SU-DHL-6 (cell line): ENCODE measurements at regions not wholly inside any gene's neighbourhood (a gene's known extent, or its start where the extent isn't known, plus 50 kb on each side); places are given as distances from the start of the nearest gene placed in this dataset.

Experiments
- H2AFZ ChIP-seq: fragments of 200-600 bp; sonication (generic); 2 replicates; pipeline ENCODE4 v1.6.1; 2014; ENCODE audit warnings: low read depth, mild to moderate bottlenecking, moderate library complexity, mixed read lengths, antibody characterized with exemption, low read length; ENCODE audit not compliant: severe bottlenecking
- H3F3A ChIP-seq: fragments of 200-600 bp; shearing (Covaris generic); 2 replicates; pipeline ENCODE4 v1.6.0; 2016; ENCODE audit warnings: antibody characterized with exemption, mild to moderate bottlenecking; ENCODE audit not compliant: insufficient read depth
- H3K27ac ChIP-seq: fragments of 200-600 bp; sonication (generic); 2 replicates; pipeline ENCODE4 v1.5.1; 2016; ENCODE audit warnings: low read depth, mild to moderate bottlenecking, low read length, moderate library complexity, mixed read lengths
- H3K27me3 ChIP-seq: fragments of 200-600 bp; sonication (generic), shearing (Covaris generic); 2 replicates; pipeline ENCODE4 v1.6.0; 2014; ENCODE audit warnings: mild to moderate bottlenecking, low read length
- H3K36me3 ChIP-seq: fragments of 200-600 bp; sonication (generic); 2 replicates; pipeline ENCODE4 v1.6.1; 2014; ENCODE audit warnings: mild to moderate bottlenecking, low read length, mixed read lengths
- H3K4me2 ChIP-seq: fragments of 300-600, 200-600 bp; shearing (Covaris generic), sonication (generic); 2 replicates; pipeline ENCODE4 v1.6.0; 2014; ENCODE audit warnings: low read length, low read depth, mild to moderate bottlenecking; ENCODE audit not compliant: poor library complexity, severe bottlenecking
- H3K4me3 ChIP-seq: fragments of 200-600 bp; sonication (generic); 2 replicates; pipeline ENCODE4 v1.5.1; 2014; ENCODE audit warnings: antibody characterized with exemption, low read length, mild to moderate bottlenecking, mixed read lengths; ENCODE audit not compliant: insufficient read depth, poor library complexity, severe bottlenecking
- H3K79me2 ChIP-seq: fragments of 200-600 bp; sonication (generic); 2 replicates; pipeline ENCODE4 v1.6.1; 2014; ENCODE audit warnings: mild to moderate bottlenecking, low read length, moderate library complexity; ENCODE audit not compliant: insufficient read depth
- H3K9ac ChIP-seq: fragments of 200-600 bp; sonication (generic); 2 replicates; pipeline ENCODE4 v1.7.0; 2014; ENCODE audit warnings: mild to moderate bottlenecking, low read length
- H3K9me2 ChIP-seq: fragments of 200-600 bp; sonication (generic); replicated peaks from 2 replicates; pipeline ENCODE4 v1.6.1; 2014; ENCODE audit warnings: low read length; ENCODE audit not compliant: insufficient read depth
- H3K9me3 ChIP-seq: fragments of 200-600 bp; sonication (generic); 2 replicates; pipeline ENCODE4 v1.6.1; 2014; ENCODE audit warnings: low read length, mixed read lengths; ENCODE audit not compliant: insufficient read depth
- H4K20me1 ChIP-seq: fragments of 200-600 bp; sonication (generic); 2 replicates; pipeline ENCODE4 v1.6.1; 2014; ENCODE audit warnings: low read depth, mild to moderate bottlenecking, antibody characterized with exemption, low read length, moderate library complexity, mixed read lengths
- CTCF ChIP-seq: fragments of 200-600 bp; sonication (generic); IDR thresholded peaks from one replicate; pipeline ENCODE4 v1.5.1; 2017; ENCODE audit warnings: antibody characterized with exemption, mild to moderate bottlenecking, low read length, moderate library complexity; ENCODE audit not compliant: insufficient read depth, poor library complexity, severe bottlenecking
- EZH2phosphoT487 ChIP-seq: fragments of 200-600 bp; sonication (generic), shearing (Covaris generic); conservative IDR thresholded peaks from 2 replicates; pipeline ENCODE4 v1.6.1; 2018; ENCODE audit warnings: mild to moderate bottlenecking, antibody characterized with exemption, low read length, moderate library complexity, mixed read lengths

DNA sequence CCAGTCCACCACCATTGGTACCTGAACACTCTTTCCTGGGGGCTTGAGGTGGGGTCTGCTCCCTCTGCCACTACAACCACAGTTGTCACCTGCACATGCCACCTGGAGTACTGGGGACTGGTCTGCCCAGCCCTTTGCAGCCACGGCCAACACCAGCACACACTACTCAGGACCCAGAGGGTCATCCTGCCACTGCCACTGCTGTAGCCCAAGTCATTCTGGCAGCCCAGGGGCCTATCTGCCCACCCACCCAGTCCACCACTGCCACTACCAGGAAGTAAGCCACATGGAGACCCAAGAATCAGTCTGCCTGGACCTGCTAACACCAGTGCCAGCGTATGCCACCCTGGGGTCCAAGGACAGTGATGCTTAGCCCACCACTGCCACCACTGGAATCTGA is 302.4 kb upstream of the TRPC7 start:
- Histone ChIP-seq H3K9me3 (no peaks in the 10 kb centered on the region), H4K20me1 (no peaks in the 10 kb centered on the region), H3F3A (no peaks in the 10 kb centered on the region), H3K9ac (no peak overlapping the region), H3K9me2 (no peaks in the 10 kb centered on the region), H3K79me2 (no peaks in the 10 kb centered on the region), H3K36me3 (no peaks in the 10 kb centered on the region), H3K4me3 (no peak overlapping the region), H3K4me2 (no peak overlapping the region), H3K27ac (no peak overlapping the region), H2AFZ (no peak overlapping the region), H3K27me3 (no peaks in the 10 kb centered on the region)
- TF ChIP-seq EZH2phosphoT487 (no peak), CTCF (no peak)

- Histone ChIP-seq H3K9ac (no peak overlapping the region), H3K79me2 (no peaks in the 10 kb centered on the region), H2AFZ (no peak overlapping the region), H3K27ac (no peak overlapping the region), H3K27me3 (no peaks in the 10 kb centered on the region), H3K36me3 (no peaks in the 10 kb centered on the region), H4K20me1 (no peaks in the 10 kb centered on the region), H3K4me2 (no peak overlapping the region), H3F3A (no peaks in the 10 kb centered on the region), H3K9me2 (no peaks in the 10 kb centered on the region), H3K4me3 (no peak overlapping the region), H3K9me3 (no peaks in the 10 kb centered on the region)
- TF ChIP-seq EZH2phosphoT487 (no peak), CTCF (no peak)
Measured at GRCh38 chr5:136666970-136667620, 301.8 kb upstream of the TRPC7 start.

DNA sequence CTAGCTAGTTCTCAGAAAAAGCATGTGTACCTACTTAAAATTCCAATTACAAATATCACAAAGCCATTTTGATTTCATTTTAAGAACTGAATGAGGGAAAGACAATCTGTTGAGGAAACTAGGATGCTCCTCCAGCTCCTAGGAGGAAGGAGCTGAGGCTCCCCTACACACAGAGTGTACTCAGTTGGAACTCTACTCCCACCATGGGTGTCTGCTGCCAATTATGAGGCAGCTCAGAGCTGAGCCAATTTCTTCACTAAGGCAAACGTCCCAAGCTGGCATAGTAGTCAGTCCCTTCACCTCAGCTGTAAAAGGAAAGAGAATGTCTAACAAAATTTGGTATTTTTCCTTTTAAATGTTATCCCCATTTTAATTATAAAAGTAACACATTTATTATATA is 300.0 kb upstream of the TRPC7 start:
- no peak for TF ChIP-seq EZH2phosphoT487
- TF ChIP-seq CTCF = no peak
- Histone ChIP-seq H3K9ac (no peak overlapping the region), H3K9me2 (no peaks in the 10 kb centered on the region), H3K79me2 (no peaks in the 10 kb centered on the region), H4K20me1 (no peaks in the 10 kb centered on the region), H3K36me3 (no peaks in the 10 kb centered on the region), H3K27ac (no peak overlapping the region), H3K4me3 (no peak overlapping the region), H3K9me3 (no peaks in the 10 kb centered on the region), H2AFZ (no peak overlapping the region), H3K4me2 (no peak overlapping the region), H3F3A (no peaks in the 10 kb centered on the region), H3K27me3 (no peaks in the 10 kb centered on the region)
